Right forelimb (tissue), 1 donor: ENCODE measurements at regions not wholly inside any gene's neighbourhood (a gene's known extent, or its start where the extent isn't known, plus 50 kb on each side); places are given as distances from the start of the nearest gene placed in this dataset.

ENCODE experiments used
- DNase-seq: peaks from one replicate; pipeline ENCODE4 v3.0.0-alpha.2; 2018

DNA sequence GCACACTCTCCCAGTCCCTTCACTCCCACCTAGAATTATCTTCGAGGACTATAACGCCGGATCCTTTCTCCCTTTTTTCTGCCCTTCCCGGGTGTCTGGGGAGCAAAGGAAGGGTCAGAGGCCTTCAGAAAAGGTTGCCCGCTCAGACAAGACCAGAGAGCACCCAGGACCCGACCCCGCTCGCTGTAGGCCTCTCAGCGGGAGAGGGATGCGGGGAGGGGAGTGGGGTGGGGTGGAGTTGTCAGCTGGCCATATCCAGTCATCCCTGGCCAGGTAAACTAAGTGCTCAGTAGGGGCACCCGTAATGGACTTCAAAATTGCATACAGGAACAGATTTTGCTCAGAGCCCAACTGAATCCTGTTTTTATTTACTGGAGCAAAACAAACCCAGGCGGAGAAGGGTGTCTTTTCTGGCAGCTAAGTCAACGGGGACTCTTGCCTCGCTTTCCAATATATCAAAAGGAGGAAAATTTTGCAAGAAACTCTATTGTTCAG, 65.0 kb downstream of the NOL4 start:
- peak; percentile 40 for DNase-seq

DNA sequence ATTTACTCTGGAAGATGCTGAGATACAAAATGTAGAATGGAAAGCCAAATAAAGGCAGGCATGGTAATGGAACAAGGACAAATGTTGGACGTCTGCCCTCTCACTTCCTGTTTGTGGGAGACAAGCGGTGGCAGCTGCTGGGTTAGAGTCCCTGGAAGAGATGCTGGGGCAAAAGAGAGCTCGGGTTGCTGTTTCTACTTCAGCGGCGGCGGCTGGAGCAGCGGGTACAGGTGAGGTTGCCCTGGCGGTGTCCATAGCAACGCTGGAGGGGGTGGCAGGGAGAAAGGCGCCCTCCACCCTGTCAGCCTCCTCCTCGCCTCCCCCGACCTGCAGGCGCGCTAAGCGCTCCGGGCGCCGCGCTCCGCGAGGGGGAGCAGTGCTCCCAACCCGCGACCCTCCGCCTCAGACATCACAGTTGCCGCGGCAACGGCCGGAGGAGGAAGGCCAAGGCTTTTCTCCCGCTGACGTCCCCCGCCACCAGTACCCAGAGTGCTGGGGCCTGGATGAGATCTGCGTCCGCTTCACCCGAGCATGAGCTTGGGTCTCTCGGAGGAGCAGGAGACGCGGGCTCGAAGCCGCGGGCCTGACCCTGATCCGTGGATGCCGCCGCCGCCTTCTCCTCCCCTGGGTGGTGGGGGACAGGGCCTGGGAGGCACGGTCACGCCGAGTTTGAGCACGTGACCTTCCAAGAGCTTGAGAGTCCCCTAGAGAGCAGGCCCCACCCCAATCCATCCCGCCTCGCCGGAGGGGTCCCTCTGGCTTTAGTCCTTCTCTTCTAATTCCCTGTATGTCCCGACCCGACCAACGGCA, 65.6 kb downstream of the NOL4 start:
- peak; percentile 73 for DNase-seq

DNA sequence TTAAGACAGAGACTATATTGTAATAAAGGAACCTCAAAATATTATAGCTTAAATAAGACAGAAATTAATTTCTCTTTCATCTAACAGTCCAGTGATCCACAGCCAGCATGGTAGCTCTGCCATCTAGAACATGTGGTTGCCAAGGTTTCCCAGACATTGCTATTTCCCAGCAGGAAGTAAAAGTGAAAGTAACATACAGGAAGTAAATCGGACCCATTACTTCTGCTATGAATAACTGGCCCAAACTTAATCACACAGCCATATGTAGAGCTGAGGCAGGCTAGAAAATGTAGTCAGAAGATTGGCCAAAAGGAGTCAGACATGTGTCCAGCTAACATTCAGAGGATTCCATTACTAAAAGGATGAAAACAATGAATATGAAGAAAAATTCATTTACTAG, 71.0 kb downstream of the NOL4 start:
- no peak for DNase-seq

DNA sequence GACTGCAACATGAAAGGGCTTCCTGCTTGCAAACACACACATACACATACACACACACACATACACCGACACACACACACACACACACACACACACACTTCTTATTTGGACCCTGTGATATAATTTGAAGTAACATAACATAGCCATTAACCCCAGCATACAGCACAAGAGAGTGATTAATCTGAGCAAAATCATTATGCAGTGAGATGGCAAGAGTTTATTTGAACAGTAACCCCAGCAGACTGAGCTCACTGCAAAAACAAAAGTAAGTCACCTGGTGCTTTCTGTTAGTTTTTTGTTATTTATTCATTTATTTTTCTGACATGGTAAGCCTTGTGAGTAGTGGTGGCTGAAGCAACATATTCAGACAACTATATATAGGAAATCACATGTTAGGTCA, 93.7 kb downstream of the NOL4 start:
- DNase-seq: no peak

DNA sequence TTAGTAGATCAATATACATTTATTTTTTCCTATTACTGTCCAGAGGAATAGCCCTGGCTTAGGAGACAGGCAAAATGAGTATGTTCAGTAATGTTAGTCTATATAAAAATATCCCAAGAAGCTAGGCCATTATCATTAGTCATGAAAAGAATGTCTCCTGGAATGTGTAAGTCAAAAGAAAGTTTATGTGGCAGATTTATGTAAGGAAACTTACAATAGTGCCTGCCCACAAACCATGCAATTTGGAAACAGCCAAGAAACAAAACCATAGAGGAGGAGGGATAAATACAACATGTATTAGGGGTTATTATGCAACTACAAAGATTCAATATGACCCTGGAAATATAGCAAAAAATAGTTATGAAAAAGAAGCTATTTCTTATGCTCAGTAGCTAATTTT, 96.3 kb downstream of the NOL4 start:
- no peak for DNase-seq

DNA sequence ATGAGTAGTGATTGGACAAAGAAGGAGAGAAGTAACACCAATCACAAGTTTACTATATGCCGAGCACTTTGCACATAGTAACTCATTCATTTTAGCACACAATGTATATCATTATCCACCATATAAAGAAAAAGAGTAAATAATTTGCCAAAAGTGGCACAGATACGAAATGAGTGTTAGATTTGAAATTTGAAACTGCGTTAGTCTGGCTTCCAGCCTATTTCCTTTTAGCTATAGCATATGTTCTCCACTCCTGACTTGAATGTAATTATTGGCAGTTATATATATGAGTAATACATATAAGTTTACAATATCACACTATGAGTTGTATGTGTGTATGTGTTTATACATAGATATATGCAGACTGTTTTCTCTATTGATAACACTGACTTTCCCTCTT, 98.6 kb downstream of the NOL4 start:
- no peak for DNase-seq

DNA sequence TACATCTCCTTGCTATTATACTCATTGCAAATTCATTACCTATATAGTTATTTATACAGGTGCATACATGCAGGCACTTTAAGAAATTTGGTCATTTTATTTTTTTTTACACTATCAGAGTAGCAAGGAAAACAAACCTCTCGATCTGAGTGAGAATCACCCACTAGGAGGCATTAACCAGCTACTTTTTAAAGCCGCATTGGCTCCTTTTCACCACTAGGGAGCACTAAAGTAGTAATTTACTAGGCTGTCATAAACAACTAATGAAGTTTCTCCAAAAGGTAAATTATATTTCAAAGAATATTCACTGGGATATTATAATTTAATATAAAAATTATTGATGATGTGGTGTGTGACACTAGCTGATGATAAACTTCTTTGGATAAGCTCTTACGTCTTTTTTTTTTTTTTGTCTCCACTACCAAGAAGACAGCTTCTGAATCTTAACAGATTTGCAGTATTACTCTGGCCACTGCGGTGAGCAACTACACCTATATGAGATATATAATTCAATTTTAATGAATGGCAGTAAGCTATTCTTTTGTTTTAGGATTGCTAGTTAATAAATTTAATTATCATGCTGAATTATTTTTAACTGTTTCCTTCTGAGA, 101.9 kb downstream of the NOL4 start:
- DNase-seq: no peak

DNA sequence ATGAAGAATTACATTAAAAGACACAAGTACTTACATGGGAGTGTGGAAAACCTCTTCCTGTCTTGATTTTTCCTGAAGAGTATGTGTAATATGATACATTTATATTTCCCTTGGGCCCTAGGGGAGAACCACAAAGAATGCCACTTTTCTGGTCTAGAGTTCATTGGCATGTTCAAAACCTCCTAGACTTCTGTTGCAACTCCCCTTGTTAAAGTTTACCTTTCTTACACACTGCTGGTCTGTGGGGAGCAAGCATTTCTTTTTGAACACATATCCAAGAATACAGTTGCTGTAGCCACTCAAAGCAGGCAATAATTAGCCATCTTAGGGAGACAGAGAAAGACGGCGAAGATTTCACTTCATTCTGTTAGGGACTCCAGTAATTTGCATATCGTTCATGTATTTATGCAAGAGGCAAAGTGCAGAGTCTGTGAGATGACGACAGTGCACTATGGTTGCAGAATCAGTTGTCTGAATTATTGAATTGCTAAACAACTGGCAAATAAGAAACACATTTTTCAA, 103.5 kb downstream of the NOL4 start:
- DNase-seq: no peak

DNA sequence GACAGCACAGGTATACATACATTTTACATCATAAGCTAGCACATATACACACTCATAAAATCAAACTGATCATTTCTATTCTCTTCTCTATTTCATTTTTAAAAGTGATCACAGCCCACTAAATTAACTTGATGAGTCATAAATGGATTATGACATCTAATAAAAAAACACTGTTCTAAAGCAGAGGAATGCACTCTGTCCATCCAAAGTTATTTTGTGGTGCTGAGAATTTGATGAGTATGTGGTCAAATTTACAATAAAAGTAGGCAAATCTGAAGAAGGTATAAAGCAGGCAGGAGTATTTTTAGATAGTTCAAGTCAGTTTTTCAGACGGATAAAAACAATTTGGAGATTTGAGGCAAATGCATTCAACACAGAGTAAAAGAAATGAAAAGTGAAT, 104.4 kb downstream of the NOL4 start:
- no peak for DNase-seq

DNA sequence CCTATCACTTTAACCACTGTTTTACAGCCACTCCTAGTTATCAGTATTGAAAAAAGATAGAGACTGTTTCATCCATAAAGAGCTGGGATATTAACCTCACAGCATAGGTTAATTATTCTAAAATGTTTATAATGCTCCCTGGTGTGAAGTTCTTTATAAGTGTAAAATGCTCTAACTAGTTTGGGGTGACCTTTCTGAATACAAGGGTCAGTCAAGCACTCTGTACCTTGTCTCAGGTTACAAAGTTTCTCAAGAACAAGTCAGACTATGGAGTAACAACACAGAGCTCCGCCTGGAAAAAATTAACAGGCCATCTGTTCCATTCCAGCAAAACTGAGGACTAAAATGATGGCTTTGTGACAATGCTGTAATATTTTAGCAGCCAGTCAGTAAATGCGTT, 107.4 kb downstream of the NOL4 start:
- no peak for DNase-seq

DNA sequence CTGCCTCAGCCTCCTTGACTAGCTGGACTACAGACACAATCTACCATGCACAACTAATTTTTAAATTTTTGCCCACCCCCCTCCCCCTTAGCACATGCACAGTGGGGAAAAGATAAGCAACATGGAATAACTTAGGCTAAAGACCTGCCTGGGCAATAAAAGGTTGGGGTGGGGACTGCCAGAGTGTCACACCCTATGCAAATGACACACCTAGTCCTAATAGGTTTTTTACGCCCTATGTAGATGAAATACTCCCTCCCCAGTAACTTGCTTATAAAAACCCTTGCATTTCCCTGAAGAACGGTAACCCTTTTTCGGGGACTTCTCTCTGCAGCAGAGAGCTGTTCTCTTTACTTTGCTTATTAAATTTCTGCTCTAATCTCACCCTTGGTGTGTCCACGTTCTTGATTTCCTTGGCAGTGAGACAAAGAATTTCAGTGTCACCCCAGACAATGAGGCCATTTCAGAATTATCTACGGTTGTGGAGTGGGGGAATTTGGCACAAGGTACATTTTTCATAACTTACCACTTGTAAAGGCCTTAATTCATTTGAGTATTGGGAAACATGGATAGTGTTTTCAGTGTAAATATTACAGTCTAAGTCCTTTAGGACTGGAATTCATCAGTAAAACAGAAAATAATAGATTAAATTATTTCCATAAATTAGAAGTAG, 109.2 kb downstream of the NOL4 start:
- no peak for DNase-seq

DNA sequence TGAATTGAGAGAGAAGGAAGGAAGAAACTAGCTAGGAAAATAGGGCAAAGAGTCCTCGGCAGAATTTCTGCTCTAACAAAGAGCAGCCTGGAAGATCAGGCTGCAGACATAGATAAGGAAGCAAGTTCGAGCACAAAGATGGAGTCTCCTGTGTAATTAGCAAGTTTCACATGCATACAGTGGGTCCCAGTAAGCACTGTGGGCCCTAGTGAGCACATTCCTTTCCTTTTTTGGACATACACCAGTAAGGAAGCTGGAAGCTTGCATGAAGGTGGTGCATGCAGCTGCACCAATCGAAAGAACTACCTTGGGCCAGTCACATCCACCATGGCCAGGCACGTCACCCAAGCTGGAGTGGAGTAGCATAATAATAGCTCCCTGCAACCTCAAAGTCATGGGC, 109.7 kb downstream of the NOL4 start:
- no peak for DNase-seq

DNA sequence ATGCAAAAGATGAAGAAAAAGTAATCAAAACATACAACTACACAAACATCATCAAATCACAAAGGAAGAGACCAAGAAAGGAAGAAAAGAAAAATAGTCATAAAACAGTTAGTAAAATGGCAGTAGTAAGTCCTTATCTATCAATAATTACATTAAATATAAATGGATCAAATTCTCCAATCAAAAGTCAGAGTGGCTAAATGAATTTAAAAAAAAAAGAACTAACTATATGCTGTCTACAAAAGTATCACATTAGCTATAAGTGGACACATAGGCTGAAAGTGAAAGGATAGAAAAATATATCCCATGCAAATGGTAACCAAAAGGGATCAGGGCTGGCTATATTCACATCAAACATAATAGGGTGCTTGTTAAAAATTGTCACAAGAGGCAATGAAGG, 116.5 kb downstream of the NOL4 start:
- DNase-seq: no peak

DNA sequence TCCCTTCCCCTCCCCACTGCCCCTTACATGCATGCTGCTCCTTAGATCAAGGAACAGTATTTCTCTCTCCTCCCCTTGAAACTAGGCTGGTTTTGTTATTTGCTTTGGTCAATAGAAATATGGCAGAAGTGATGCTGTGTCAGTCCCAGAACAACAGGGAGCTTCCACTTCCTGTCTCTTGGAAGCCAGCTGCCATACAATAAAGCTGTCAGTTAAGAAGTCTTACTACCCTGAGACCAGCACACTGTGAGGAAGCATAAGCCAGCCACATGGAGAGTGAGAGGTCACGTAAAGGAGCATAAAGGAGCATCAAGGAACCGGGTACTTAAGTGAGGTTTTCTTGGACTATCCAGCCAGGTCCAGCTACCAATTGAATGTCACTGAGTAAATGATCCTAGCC, 126.6 kb downstream of the NOL4 start:
- DNase-seq: no peak

DNA sequence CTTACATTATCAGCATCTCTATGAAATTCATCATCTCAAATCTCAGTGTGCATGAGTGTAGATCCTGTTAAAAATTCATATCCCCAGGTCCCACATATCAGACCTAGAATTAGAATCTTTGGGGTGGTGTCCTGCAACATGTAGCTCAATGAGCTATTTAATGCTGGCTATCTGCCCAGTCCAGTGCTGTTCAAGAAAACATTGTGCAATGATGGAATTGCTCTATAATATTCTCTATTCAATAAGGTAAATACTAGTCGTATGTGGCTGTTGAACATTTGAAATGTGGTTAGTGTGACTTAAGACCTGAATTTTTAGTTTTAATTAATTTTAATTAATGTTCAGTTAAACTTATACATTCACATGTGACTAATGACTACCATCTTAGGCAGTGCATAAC, 127.4 kb downstream of the NOL4 start:
- DNase-seq: no peak

DNA sequence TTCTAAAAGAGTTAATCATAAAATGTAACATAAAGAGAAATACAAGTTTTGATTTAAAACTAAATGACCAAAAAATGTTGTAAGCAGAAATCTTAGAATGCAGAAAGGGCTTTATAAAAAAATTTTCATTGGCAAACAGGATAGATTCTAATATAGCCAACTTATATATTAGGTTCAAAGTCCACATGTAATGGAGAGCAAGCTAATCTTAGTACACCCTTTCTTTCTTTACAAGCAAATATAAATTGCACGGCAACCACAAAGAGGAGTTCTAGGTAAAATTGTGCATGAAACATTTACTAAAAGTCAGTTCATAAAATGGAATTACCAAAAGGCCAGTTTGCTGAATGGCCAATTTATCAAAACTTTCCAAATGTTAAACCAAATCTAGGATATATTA, 130.6 kb downstream of the NOL4 start:
- no peak for DNase-seq

DNA sequence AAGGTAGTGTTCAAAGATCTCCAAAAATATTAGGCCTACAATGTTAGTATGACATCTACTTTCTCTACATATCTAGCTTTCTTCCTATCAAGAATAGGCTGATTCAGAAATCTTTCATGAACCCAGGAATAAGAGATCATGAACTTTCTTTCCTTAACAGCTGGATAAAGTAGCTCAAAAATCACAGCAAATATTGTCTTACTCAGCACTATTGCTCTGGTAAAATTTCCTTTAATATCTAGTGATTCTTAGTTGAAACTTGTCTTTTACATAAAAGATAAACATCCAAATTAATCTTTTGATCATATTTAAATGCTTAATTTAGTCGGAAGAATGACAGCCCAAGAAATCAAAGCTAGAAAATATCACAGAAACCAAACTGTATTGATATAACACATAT, 131.9 kb downstream of the NOL4 start:
- DNase-seq: no peak

DNA sequence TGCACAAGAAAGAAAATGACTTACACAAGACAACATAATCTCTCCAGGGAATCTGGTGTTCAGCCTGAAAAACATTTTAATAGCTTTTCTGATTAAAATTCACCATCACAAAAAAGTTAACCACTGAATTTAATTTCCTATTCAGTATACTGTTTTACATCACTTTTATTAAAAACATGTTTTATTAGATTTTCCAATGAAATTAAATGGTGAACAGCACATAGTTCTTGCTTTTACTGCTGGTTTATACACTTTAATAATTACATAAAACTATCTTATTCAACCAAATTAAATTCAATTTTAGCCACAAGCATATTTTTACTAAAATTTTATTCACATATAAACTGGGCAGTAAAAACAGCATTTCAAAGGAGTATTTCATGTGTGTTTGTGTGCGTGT, 138.3 kb downstream of the NOL4 start:
- DNase-seq: no peak

DNA sequence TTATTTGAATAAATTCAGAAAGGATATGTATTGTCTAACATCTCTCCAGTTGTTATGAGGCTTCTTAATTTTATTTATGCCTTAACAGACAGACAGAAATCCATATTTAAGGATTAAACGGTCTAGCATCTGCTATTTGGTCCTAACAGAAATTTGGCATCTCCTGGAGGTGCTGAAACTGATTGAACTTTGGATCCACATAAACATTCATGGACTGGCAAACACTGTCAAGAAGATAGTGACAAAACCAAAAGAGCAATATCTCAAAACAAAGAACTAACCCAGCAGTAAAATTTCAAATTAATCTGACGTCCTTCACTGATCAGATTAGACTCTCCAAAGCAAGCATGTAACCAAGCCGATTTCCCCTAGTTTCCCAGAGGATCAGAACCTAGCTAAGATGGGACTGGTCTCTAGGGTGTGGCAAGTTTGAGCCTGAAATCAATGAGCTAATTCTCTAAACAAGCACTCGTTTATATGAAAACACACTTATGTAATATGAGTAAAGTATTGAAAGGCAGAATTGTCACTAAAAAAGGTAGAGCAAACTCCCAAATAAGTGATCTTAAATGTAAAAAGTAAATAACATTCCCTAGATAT, 139.5 kb downstream of the NOL4 start:
- no peak for DNase-seq

DNA sequence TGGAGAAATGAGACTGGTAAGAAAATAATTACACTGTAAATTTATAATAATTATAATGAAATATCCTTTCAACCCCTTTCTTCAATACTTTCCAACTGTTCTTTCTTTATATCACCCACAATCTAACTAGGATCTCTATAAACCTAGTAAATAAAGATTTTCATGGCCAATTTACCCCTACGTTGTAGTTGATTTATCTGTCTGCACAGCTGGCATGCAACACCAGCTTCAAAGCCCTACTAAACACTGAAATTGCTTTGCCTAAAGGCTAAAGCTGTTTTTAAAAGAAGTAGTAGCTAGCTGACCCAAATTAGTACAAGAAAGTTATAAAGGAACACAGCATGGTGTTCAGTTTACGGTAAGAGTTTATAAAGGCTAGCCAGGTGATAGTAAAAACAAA, 140.1 kb downstream of the NOL4 start:
- no peak for DNase-seq

DNA sequence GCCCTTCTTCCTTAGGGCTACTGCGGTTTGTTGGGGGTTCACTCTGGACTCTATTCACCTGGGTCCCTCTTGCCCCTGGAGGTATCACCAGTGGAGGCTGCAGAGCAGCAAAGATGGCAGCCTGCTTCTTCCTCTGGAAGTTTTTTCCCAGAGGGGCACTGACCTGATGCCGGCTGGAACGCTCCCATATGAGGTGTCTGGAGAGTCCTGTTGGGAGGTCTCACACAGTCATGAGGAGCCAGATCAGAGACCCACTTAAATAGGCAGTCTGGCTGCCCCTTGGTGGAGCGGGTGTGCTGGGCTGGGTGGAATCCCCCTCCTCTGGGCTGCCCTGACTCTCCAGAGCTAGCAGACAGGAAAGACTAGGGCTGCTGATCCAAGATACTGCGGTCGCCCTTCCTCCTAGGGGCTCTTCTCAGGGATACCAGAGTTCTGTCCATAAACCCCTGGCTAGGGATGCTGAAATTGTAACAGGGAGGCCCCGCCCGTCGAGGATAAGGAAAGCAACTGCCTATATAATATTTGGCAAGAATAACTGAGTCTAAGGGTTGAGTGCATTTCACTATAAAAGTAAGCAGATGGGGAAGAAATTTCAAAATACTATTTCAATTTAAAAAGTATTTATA, 140.7 kb downstream of the NOL4 start:
- peak; percentile 44 for DNase-seq

DNA sequence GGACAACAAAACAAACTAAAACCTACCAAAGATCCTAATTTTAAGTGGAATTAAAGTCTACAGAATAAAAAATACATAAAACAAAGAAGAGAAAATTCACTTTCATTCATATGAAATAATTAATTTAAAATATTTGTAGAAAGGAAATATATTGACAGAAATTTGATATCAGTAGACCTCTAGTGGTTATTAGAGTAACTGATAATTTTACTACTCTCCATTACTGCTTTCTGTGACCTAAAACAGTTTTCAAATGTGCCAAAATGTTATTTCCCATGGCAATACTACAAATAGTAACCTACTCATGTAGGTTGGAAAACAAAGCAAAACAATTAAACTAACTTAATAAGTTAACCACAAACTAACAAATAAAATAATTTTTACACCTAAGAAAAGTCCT, 147.1 kb downstream of the NOL4 start:
- DNase-seq: no peak
